ENCODE measurements at regions not wholly inside any gene's neighbourhood (a gene's known extent, or its start where the extent isn't known, plus 50 kb on each side); places are given as distances from the start of the nearest gene placed in this dataset.
"Not testable (repeated sequence)": the region's sequence is repeated elsewhere in the genome, so short reads cannot be mapped to it uniquely, and the experiment has no call there.

- BruUV-seq (replicated peaks): no TSS peak
- H3K9ac ChIP-seq (ENCODE audit: insufficient read depth in 1 of 2, low read depth in 2 of 2, low read length in 2 of 2): no peak overlapping the region
- POLR2A ChIA-PET: no interaction called here
- DNase-seq (ENCODE audit: extremely low read depth in 1 of 4, low spot score in 3 of 4) (no peak), ATAC-seq (no peak), FAIRE-seq (no peak)
- H3K36me3 ChIP-seq (ENCODE audit: control insufficient read depth, insufficient read depth, low read length): no peaks in the 10 kb centered on the region
- no peaks in the 10 kb centered on the region for H3K79me2 ChIP-seq (ENCODE audit: control insufficient read depth, insufficient read depth, low read length)
- H3K4me3 ChIP-seq: no peak overlapping the region
- CTCF ChIA-PET (ENCODE audit: low intra/inter-chr PET ratio): no interaction called here
- no peaks in the 10 kb centered on the region for H3K9me3 ChIP-seq (replicated peaks; ENCODE audit: control insufficient read depth, insufficient read depth, low read depth, low read length)
- H3K9me1 ChIP-seq (ENCODE audit: control insufficient read depth, insufficient read depth, low read length): no peaks in the 10 kb centered on the region
- no peaks in the 10 kb centered on the region for H4K20me1 ChIP-seq (replicated peaks; ENCODE audit: control insufficient read depth, insufficient read depth, low read length)
- in situ Hi-C loops (cut with MboI): no loop called here
- H2AFZ ChIP-seq (ENCODE audit: low read depth, low read length): no peak overlapping the region
- no peaks in the 10 kb centered on the region for H3K27me3 ChIP-seq (ENCODE audit: control insufficient read depth in 2 of 2, insufficient read depth in 2 of 2, low read length in 2 of 2)
- no peaks in the 10 kb centered on the region for H3K4me1 ChIP-seq (replicated peaks in 1 of 2; ENCODE audit: control insufficient read depth in 2 of 2, insufficient read depth in 2 of 2, low read length in 2 of 2)
- H3K4me2 ChIP-seq (ENCODE audit: insufficient read depth, low read length): no peak overlapping the region
- no peak overlapping the region for H3K27ac ChIP-seq (ENCODE audit: extremely low read depth, low read depth, low read length)
- intact Hi-C loops (cut with micrococcal nuclease): loop anchor here (5.0 kb wide), 2 partner anchors 79 to 264 kb away; partner anchors contain the start of gene SIPA1L1
- TF ChIP-seq FOXM1 (IDR thresholded peaks at IDR 0.05; ENCODE audit: low read depth) (no peak), FOXM1 (CRISPR knock-in tag; IDR thresholded peaks at IDR 0.05; ENCODE audit: low read depth) (no peak), NCOA1 (IDR thresholded peaks at IDR 0.05; ENCODE audit: low read depth) (no peak), GABPB1 (CRISPR knock-in tag; IDR thresholded peaks at IDR 0.05) (no peak), GMEB1 (CRISPR knock-in tag; IDR thresholded peaks at IDR 0.05) (no peak), EGR1 (conservative IDR thresholded peaks at IDR 0.05) (no peak), ZBTB17 (CRISPR knock-in tag; IDR thresholded peaks at IDR 0.05) (no peak), IRF9 (tag; IDR thresholded peaks at IDR 0.05) (no peak), SMARCE1 (IDR thresholded peaks at IDR 0.05) (no peak), CCAR2 (IDR thresholded peaks at IDR 0.05; ENCODE audit: low read depth, low read length) (no peak), FUS (optimal IDR thresholded peaks at IDR 0.05; ENCODE audit: low read depth, low read length) (no peak), ZNF277 (CRISPR knock-in tag; IDR thresholded peaks at IDR 0.05; ENCODE audit: borderline replicate concordance) (no peak)
- WGBS (ENCODE audit: insufficient coverage, low coverage, missing lambda C conversion rate): 50% methylated on average over 3 of the region's 3 CpGs
Observed at GRCh38 chr14:71400871-71401321, 493.6 kb downstream of the PCNX1 start.

- H4K20me1 ChIP-seq (replicated peaks; ENCODE audit: control insufficient read depth, insufficient read depth, low read length); POLR2A ChIA-PET; H3K27me3 ChIP-seq (ENCODE audit: control insufficient read depth in 2 of 2, insufficient read depth in 2 of 2, low read length in 2 of 2); H3K9me3 ChIP-seq (replicated peaks; ENCODE audit: control insufficient read depth, insufficient read depth, low read depth, low read length); H3K4me1 ChIP-seq (replicated peaks in 1 of 2; ENCODE audit: control insufficient read depth in 2 of 2, insufficient read depth in 2 of 2, low read length in 2 of 2); H3K9me1 ChIP-seq (ENCODE audit: control insufficient read depth, insufficient read depth, low read length); ATAC-seq; H2AFZ ChIP-seq (ENCODE audit: low read depth, low read length); H3K4me2 ChIP-seq (ENCODE audit: insufficient read depth, low read length); H3K4me3 ChIP-seq; in situ Hi-C loops (cut with MboI); H3K36me3 ChIP-seq (ENCODE audit: control insufficient read depth, insufficient read depth, low read length); H3K27ac ChIP-seq (ENCODE audit: extremely low read depth, low read depth, low read length); H3K9ac ChIP-seq (ENCODE audit: insufficient read depth in 1 of 2, low read depth in 2 of 2, low read length in 2 of 2); CTCF ChIA-PET (ENCODE audit: low intra/inter-chr PET ratio); H3K79me2 ChIP-seq (ENCODE audit: control insufficient read depth, insufficient read depth, low read length); FAIRE-seq; BruUV-seq (replicated peaks); DNase-seq (ENCODE audit: extremely low read depth in 1 of 4, low spot score in 3 of 4): not testable (repeated sequence)
- intact Hi-C loops (cut with micrococcal nuclease): loop anchor here (5.0 kb wide), 2 partner anchors 80 to 265 kb away; partner anchors contain the start of gene SIPA1L1
- 100% methylated on average over 3 of the region's 3 CpGs for WGBS (ENCODE audit: insufficient coverage, low coverage, missing lambda C conversion rate)
Observed at GRCh38 chr14:71402415-71402814, 495.2 kb downstream of the PCNX1 start.

Measured in K562 (cell line).